IMR-90 (cell line): ENCODE measurements at regions not wholly inside any gene's neighbourhood (a gene's known extent, or its start where the extent isn't known, plus 50 kb on each side); places are given as distances from the start of the nearest gene placed in this dataset.

Source experiments
- ATAC-seq: fragments of 200-7000 bp; cut with Tn5 transposase; 2 replicates; pipeline ENCODE4 v1.9.1; 2020; ENCODE audit warnings: low read depth, mild to moderate bottlenecking, moderate library complexity
- BruUV-seq: library from RNA; stranded (reverse); fragments of 400-500 nt; replicated peaks from 2 replicates; lab custom pipeline; 2021; lab: Mats Ljungman, UMichigan
- CTCF ChIA-PET: fragments of 300-600 bp; formaldehyde crosslinking; extraction: SDS; loops from one replicate; lab custom pipeline; 2021; ENCODE audit warnings: antibody characterized with exemption; lab: Yijun Ruan, JAX
- POLR2A ChIA-PET: fragments of 300-600 bp; sonication (Branson Sonifier 250); formaldehyde crosslinking; loops from one replicate; lab custom pipeline; 2022; ENCODE audit warnings: antibody characterized with exemption; ENCODE audit not compliant: unreplicated experiment; lab: Charles Lee
- DNase-seq: peaks from one replicate; pipeline ENCODE4 v3.0.0; 2013
- H2AFZ ChIP-seq: replicated peaks from 2 replicates; pipeline ENCODE3; 2013; ENCODE audit warnings: low read length, mild to moderate bottlenecking; ENCODE audit not compliant: poor library complexity
- H2AK5ac ChIP-seq: 2 replicates; pipeline ENCODE4 v1.6.1; 2013; ENCODE audit warnings: low read depth, low read length, inconsistent platforms
- H2AK9ac ChIP-seq: replicated peaks from 2 replicates; pipeline ENCODE3; 2013; ENCODE audit warnings: mild to moderate bottlenecking, low read depth, low read length, moderate library complexity; ENCODE audit not compliant: poor library complexity
- H2BK120ac ChIP-seq: 2 replicates; pipeline ENCODE4 v1.6.1; 2013; ENCODE audit warnings: low read depth, low read length, inconsistent platforms
- H2BK15ac ChIP-seq: 3 replicates; pipeline ENCODE4 v1.6.1; 2013; ENCODE audit warnings: low read depth, low read length, inconsistent platforms
- H2BK20ac ChIP-seq: 2 replicates; pipeline ENCODE4 v1.6.1; 2013; ENCODE audit warnings: low read depth, mild to moderate bottlenecking, inconsistent platforms, low read length, moderate library complexity
- H2BK5ac ChIP-seq: 2 replicates; pipeline ENCODE4 v1.6.1; 2013; ENCODE audit warnings: mild to moderate bottlenecking, low read depth, low read length, inconsistent platforms; ENCODE audit not compliant: poor library complexity, severe bottlenecking
- H3K14ac ChIP-seq: replicated peaks from 2 replicates; pipeline ENCODE4 v1.6.1; 2013; ENCODE audit warnings: low read depth, low read length, inconsistent platforms
- H3K18ac ChIP-seq: 2 replicates; pipeline ENCODE4 v1.6.1; 2013; ENCODE audit warnings: low read depth, low read length, control low read depth
- H3K23ac ChIP-seq: 2 replicates; pipeline ENCODE4 v1.6.1; 2013; ENCODE audit warnings: low read depth, low read length, inconsistent platforms
- H3K27ac ChIP-seq: 2 replicates; pipeline ENCODE4 v1.5.1; 2013; ENCODE audit warnings: mild to moderate bottlenecking, control low read depth, low read length; ENCODE audit not compliant: insufficient read depth
- H3K27me3 ChIP-seq: 2 replicates; pipeline ENCODE4 v1.6.1; 2013; ENCODE audit warnings: low read length; ENCODE audit not compliant: control insufficient read depth, insufficient read depth
- H3K36me3 ChIP-seq: 2 replicates; pipeline ENCODE4 v1.6.1; 2013; ENCODE audit warnings: low read length, mixed read lengths; ENCODE audit not compliant: control insufficient read depth, insufficient read depth
- H3K4ac ChIP-seq: 2 replicates; pipeline ENCODE4 v1.6.1; 2013; ENCODE audit warnings: low read depth, low read length, inconsistent platforms
- H3K4me1 ChIP-seq: 2 replicates; pipeline ENCODE4 v1.6.1; 2013; ENCODE audit warnings: low read length, mixed read lengths; ENCODE audit not compliant: control insufficient read depth, insufficient read depth
- H3K4me2 ChIP-seq: 2 replicates; pipeline ENCODE4 v1.6.1; 2013; ENCODE audit warnings: low read depth, mild to moderate bottlenecking, control low read depth, low read length, moderate library complexity
- H3K4me3 ChIP-seq: 2 replicates; pipeline ENCODE4 v1.5.1; 2013; ENCODE audit warnings: low read depth, mild to moderate bottlenecking, control low read depth, low read length, moderate library complexity; ENCODE audit not compliant: insufficient read depth
- H3K56ac ChIP-seq: 2 replicates; pipeline ENCODE4 v1.6.1; 2013; ENCODE audit warnings: low read length, inconsistent platforms; ENCODE audit not compliant: insufficient read depth; ENCODE audit errors: extremely low read depth
- H3K79me1 ChIP-seq, 2 experiments: 2 replicates each; pipeline ENCODE4 v1.6.1; 2013; ENCODE audit warnings: low read length in 2 of 2, inconsistent platforms in 1 of 2, low read depth in 1 of 2
- H3K9ac ChIP-seq: 2 replicates; pipeline ENCODE4 v1.6.1; 2013; ENCODE audit warnings: low read depth, low read length, control low read depth
- H3K9me1 ChIP-seq: 2 replicates; pipeline ENCODE4 v1.6.1; 2013; ENCODE audit warnings: low read length, inconsistent platforms; ENCODE audit not compliant: insufficient read depth
- H3K9me3 ChIP-seq: 2 replicates; pipeline ENCODE4 v1.6.1; 2013; ENCODE audit warnings: low read length; ENCODE audit not compliant: control insufficient read depth, insufficient read depth
- H4K20me1 ChIP-seq: 2 replicates; pipeline ENCODE4 v1.6.1; 2013; ENCODE audit warnings: low read length, inconsistent platforms; ENCODE audit not compliant: insufficient read depth
- H4K5ac ChIP-seq: 2 replicates; pipeline ENCODE4 v1.6.1; 2013; ENCODE audit warnings: mild to moderate bottlenecking, low read depth, low read length, control low read depth
- H4K8ac ChIP-seq, 2 experiments: 2 replicates each; pipeline ENCODE4 v1.6.1; 2013; ENCODE audit warnings: low read depth in 2 of 2, low read length in 2 of 2, control low read depth in 1 of 2, inconsistent platforms in 1 of 2
- H4K91ac ChIP-seq: 2 replicates; pipeline ENCODE4 v1.6.1; 2013; ENCODE audit warnings: low read depth, low read length, inconsistent platforms; ENCODE audit not compliant: insufficient read depth
- BHLHE40 ChIP-seq: fragments of 150-350 bp; IDR thresholded peaks from 2 replicates; pipeline ENCODE4 v1.6.1; 2016; ENCODE audit warnings: mild to moderate bottlenecking, low read depth, low read length
- CEBPB ChIP-seq: IDR thresholded peaks from 2 replicates; pipeline ENCODE4 v1.6.1; 2012; ENCODE audit warnings: low read depth, low read length, improper control_type of control experiment
- CHD1 ChIP-seq: IDR thresholded peaks from 2 replicates; pipeline ENCODE4 v1.6.1; 2012; ENCODE audit warnings: low read depth, low read length, improper control_type of control experiment
- FOS ChIP-seq: fragments of 150-350 bp; IDR thresholded peaks from 2 replicates; pipeline ENCODE4 v1.6.1; 2016; ENCODE audit warnings: low read depth, low read length
- MAFK ChIP-seq: IDR thresholded peaks from 2 replicates; pipeline ENCODE4 v1.6.1; 2012; ENCODE audit warnings: low read depth, low read length, improper control_type of control experiment
- MAZ ChIP-seq: IDR thresholded peaks from 2 replicates; pipeline ENCODE4 v1.6.1; 2012; ENCODE audit warnings: low read depth, mild to moderate bottlenecking, low read length, improper control_type of control experiment, moderate library complexity, borderline replicate concordance
- MXI1 ChIP-seq: IDR thresholded peaks from 2 replicates; pipeline ENCODE4 v1.6.1; 2012; ENCODE audit warnings: low read depth, mild to moderate bottlenecking, low read length, moderate library complexity, borderline replicate concordance
- NFE2L2 ChIP-seq: fragments of 150-350 bp; IDR thresholded peaks from 2 replicates; pipeline ENCODE4 v1.6.1; 2016; ENCODE audit warnings: low read depth, mild to moderate bottlenecking, low read length
- RAD21 ChIP-seq: IDR thresholded peaks from 2 replicates; pipeline ENCODE4 v1.6.1; 2012; ENCODE audit warnings: low read length, improper control_type of control experiment
- RCOR1 ChIP-seq: IDR thresholded peaks from 2 replicates; pipeline ENCODE4 v1.6.1; 2012; ENCODE audit warnings: mild to moderate bottlenecking, low read length, improper control_type of control experiment; ENCODE audit not compliant: insufficient replicate concordance
- RFX5 ChIP-seq: IDR thresholded peaks from 2 replicates; pipeline ENCODE4 v1.8.0; 2012; ENCODE audit warnings: low read depth, mild to moderate bottlenecking, low read length, moderate library complexity
- SMC3 ChIP-seq: fragments of 150-350 bp; IDR thresholded peaks from 2 replicates; pipeline ENCODE4 v1.6.1; 2016; ENCODE audit warnings: low read depth, mild to moderate bottlenecking, antibody characterized with exemption, low read length, moderate library complexity
- WGBS, 2 experiments: methylation state at CpG; one replicate each; pipeline versions ENCODE4 v1.1.5 to v1.1.7; 2013; ENCODE audit warnings: missing lambda C conversion rate in 2 of 2; ENCODE audit not compliant: insufficient read length in 1 of 2; ENCODE audit errors: extremely low coverage in 2 of 2; 5-methylcytosine and 5-hydroxymethylcytosine counted together
- dilution Hi-C: fragments of 300-500 bp; cut with HindIII; formaldehyde crosslinking; loops from one replicate; pipeline ENCODE4 v1.14.3; 2018; ENCODE audit warnings: low sequenced_read_pairs; ENCODE audit not compliant: unreplicated experiment
- in situ Hi-C: fragments of 300-500 bp; cut with MboI; formaldehyde crosslinking; loops from 3 replicates; pipeline ENCODE4 v1.14.3; 2019; ENCODE audit warnings: low sequenced_read_pairs, inconsistent platforms, mixed read lengths
- intact Hi-C: fragments of 100-400 bp; cut with micrococcal nuclease; formaldehyde crosslinking; loops from 2 replicates; pipeline ENCODE4 v1.10.0; 2022
- TF ChIP-seq, protein P1 (sequence below): fragments of 150-350 bp; IDR thresholded peaks from 2 replicates; pipeline ENCODE4 v1.6.1; 2017; ENCODE audit warnings: mild to moderate bottlenecking, antibody characterized with exemption, low read length, low read depth
- TF ChIP-seq, protein P2 (sequence below): conservative IDR thresholded peaks from 2 replicates; pipeline ENCODE4 v1.5.1; 2012; ENCODE audit warnings: mild to moderate bottlenecking, low read depth, low read length, improper control_type of control experiment
- TF ChIP-seq, protein P3 (sequence below): fragments of 150-350 bp; IDR thresholded peaks from 2 replicates; pipeline ENCODE4 v1.6.1; 2016; ENCODE audit warnings: low read depth, mild to moderate bottlenecking, low read length, moderate library complexity, borderline replicate concordance

DNA sequence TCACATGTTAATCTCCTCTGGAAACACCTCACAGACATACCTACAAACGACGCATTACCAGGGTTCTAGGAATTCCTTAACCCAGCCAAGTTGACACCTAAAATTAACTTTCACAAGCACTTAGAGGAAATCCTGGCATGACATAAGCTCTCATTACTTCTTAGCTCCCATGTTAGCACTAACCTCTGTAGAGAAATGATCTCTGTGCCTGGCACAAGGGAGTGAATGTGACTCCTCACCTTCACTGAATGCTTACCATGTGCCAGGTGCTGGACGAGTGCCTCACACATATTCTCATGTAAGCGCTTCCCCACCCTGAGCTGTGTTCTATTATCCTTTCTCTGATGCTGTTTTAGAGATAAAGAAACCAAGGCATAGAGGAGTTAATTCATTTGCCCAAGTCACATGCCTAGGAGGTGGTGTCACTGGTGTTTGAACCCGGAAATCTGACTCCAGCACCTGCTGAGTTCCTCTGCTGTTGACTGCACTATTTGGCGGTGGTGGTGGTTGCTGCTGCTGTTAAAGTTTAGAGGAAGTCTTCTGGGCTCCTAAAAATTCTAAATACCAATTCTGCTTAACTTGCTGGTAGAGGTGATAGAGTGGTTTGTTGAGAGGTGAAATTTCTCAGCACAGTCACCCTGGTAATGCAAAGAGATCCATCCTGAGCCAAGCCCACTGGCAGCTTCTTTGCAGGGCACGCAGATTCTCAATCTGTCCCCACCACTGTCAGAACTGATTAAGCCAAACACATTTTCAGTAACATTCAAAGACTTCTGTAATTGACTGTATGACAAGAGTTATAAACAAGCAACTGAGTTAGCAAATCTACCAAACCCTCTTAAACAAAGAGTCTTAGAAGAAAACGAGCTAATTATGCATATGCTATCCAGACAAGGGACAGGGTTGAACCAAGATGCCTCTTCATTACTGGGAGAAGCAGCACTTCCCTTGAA, 200.3 kb downstream of the CMPK2 start:
- Histone ChIP-seq H2AFZ (no peak overlapping the region), H2BK20ac (no peak overlapping the region), H2AK5ac (no peak overlapping the region), H3K36me3 (no peaks in the 10 kb centered on the region), H2BK5ac (no peak overlapping the region), H3K9me1 (no peaks in the 10 kb centered on the region), H3K18ac (no peak overlapping the region), H2AK9ac (no peak overlapping the region), H3K4me2 (no peak overlapping the region), H3K4ac (no peak overlapping the region), H4K5ac (no peak overlapping the region), H4K20me1 (no peaks in the 10 kb centered on the region), H4K91ac (no peak overlapping the region), H2BK120ac (no peak overlapping the region), H3K9me3 (no peaks in the 10 kb centered on the region), H4K8ac (no peak overlapping the region), H3K14ac (no peak overlapping the region), H3K4me3 (no peak overlapping the region), H3K56ac (no peak overlapping the region), H3K4me1 (no peaks in the 10 kb centered on the region), H3K9ac (no peak overlapping the region), H3K79me1 (no peaks in the 10 kb centered on the region), H3K27me3 (no peaks in the 10 kb centered on the region), H3K23ac (no peak overlapping the region), H2BK15ac (no peak overlapping the region), H3K27ac (no peak overlapping the region)
- DNase-seq (no peak), ATAC-seq (no peak)
- ChIA-PET POLR2A (no interaction called here), CTCF (no interaction called here)
- dilution Hi-C loops, result no loop called here
- intact Hi-C loops, result no loop called here
- BruUV-seq, result no TSS peak
- no CpG with 5 or more reads among the region's 8 CpGs for WGBS, 2 experiments
- in situ Hi-C loops, result no loop called here
- no peak for TF ChIP-seq MAFK
- TF ChIP-seq BHLHE40, result no peak
- TF ChIP-seq, protein P1, sequence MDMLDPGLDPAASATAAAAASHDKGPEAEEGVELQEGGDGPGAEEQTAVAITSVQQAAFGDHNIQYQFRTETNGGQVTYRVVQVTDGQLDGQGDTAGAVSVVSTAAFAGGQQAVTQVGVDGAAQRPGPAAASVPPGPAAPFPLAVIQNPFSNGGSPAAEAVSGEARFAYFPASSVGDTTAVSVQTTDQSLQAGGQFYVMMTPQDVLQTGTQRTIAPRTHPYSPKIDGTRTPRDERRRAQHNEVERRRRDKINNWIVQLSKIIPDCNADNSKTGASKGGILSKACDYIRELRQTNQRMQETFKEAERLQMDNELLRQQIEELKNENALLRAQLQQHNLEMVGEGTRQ, result no peak
- TF ChIP-seq, protein P2, sequence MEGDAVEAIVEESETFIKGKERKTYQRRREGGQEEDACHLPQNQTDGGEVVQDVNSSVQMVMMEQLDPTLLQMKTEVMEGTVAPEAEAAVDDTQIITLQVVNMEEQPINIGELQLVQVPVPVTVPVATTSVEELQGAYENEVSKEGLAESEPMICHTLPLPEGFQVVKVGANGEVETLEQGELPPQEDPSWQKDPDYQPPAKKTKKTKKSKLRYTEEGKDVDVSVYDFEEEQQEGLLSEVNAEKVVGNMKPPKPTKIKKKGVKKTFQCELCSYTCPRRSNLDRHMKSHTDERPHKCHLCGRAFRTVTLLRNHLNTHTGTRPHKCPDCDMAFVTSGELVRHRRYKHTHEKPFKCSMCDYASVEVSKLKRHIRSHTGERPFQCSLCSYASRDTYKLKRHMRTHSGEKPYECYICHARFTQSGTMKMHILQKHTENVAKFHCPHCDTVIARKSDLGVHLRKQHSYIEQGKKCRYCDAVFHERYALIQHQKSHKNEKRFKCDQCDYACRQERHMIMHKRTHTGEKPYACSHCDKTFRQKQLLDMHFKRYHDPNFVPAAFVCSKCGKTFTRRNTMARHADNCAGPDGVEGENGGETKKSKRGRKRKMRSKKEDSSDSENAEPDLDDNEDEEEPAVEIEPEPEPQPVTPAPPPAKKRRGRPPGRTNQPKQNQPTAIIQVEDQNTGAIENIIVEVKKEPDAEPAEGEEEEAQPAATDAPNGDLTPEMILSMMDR, result no peak
- TF ChIP-seq, protein P3, sequence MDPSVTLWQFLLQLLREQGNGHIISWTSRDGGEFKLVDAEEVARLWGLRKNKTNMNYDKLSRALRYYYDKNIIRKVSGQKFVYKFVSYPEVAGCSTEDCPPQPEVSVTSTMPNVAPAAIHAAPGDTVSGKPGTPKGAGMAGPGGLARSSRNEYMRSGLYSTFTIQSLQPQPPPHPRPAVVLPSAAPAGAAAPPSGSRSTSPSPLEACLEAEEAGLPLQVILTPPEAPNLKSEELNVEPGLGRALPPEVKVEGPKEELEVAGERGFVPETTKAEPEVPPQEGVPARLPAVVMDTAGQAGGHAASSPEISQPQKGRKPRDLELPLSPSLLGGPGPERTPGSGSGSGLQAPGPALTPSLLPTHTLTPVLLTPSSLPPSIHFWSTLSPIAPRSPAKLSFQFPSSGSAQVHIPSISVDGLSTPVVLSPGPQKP, result no peak
- no peak for TF ChIP-seq MXI1
- TF ChIP-seq CHD1, result no peak
- no peak for TF ChIP-seq RFX5
- TF ChIP-seq NFE2L2, result no peak
- no peak for TF ChIP-seq MAZ
- no peak for TF ChIP-seq SMC3
- TF ChIP-seq RAD21, result no peak
- TF ChIP-seq RCOR1, result no peak
- no peak for TF ChIP-seq CEBPB
- TF ChIP-seq FOS, result no peak
